BJ (cell line): ENCODE measurements at regions not wholly inside any gene's neighbourhood (a gene's known extent, or its start where the extent isn't known, plus 50 kb on each side); places are given as distances from the start of the nearest gene placed in this dataset.

Experiments used
- CTCF ChIA-PET: fragments of 350-600 bp; formaldehyde crosslinking; extraction: SDS; loops from one replicate; lab custom pipeline; 2021; ENCODE audit warnings: antibody characterized with exemption, inconsistent platforms; lab: Yijun Ruan, JAX
- POLR2A ChIA-PET: fragments of 300-600 bp; sonication (Branson Sonifier 250); formaldehyde crosslinking; extraction: SDS; loops from one replicate; lab custom pipeline; 2021; ENCODE audit warnings: antibody characterized with exemption; lab: Charles Lee
- DNase-seq: peaks from one replicate; pipeline ENCODE4 v3.0.0-alpha.2; 2011; ENCODE audit warnings: low read depth
- H3K27me3 ChIP-seq: 2 replicates; pipeline ENCODE4 v1.6.0; 2011; ENCODE audit warnings: low read length; ENCODE audit not compliant: control insufficient read depth, insufficient read depth
- H3K36me3 ChIP-seq: 2 replicates; pipeline ENCODE4 v1.5.1; 2011; ENCODE audit warnings: low read length; ENCODE audit not compliant: control insufficient read depth, insufficient read depth
- H3K4me3 ChIP-seq: 2 replicates; pipeline ENCODE4 v1.5.1; 2011; ENCODE audit warnings: low read depth, mild to moderate bottlenecking, control low read depth, low read length
- CTCF ChIP-seq: IDR thresholded peaks from 2 replicates; pipeline ENCODE4 v1.5.1; 2011; ENCODE audit warnings: low read depth, mild to moderate bottlenecking, control low read depth, inconsistent platforms, low read length, moderate library complexity; ENCODE audit not compliant: insufficient read depth

DNA sequence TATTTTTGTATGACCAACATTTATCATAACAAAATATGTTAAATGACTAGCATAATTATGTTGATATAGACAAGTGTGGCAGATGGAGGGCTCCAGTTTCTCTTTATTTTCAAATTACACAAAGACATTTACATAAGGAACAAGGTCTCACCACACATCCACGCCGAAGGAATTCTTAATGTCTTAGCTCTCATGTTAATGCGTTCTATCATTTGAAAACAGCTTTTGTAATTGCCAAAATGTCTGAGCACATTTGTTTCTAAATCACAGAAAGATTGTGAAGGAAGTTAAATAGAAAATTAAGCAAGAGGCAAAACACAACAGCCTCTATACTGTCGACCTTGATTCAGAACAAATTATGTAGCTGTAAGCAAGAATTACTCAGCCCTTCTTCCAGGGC, 223.0 kb upstream of the NR5A2 start:
- TF ChIP-seq CTCF = no peak
- no peaks in the 10 kb centered on the region; the same call in 1 of the 2 replicates for H3K27me3 ChIP-seq
- no peak for DNase-seq
- ChIA-PET POLR2A (no interaction called here), CTCF (no interaction called here)
- no peaks in the 10 kb centered on the region for H3K36me3 ChIP-seq
- H3K4me3 ChIP-seq = no peak overlapping the region

- no peak for DNase-seq
- no peaks in the 10 kb centered on the region; the same call in 1 of the 2 replicates for H3K27me3 ChIP-seq
- no peaks in the 10 kb centered on the region for H3K36me3 ChIP-seq
- no peak for TF ChIP-seq CTCF
- CTCF ChIA-PET = no interaction called here
- POLR2A ChIA-PET = no interaction called here
- H3K4me3 ChIP-seq = no peak overlapping the region
Measured at GRCh38 chr1:199808110-199808870, 219.2 kb upstream of the NR5A2 start.

- Histone ChIP-seq H3K4me3 (no peak overlapping the region), H3K27me3 (no peaks in the 10 kb centered on the region), H3K36me3 (no peaks in the 10 kb centered on the region)
- no peak for DNase-seq
- ChIA-PET POLR2A (no interaction called here), CTCF (interaction anchor here (0.6 kb wide), 1 partner anchor 22 kb away, joined by 3 read pairs; no protein-coding TSS in a partner anchor)
- TF ChIP-seq CTCF = no peak
Measured at GRCh38 chr1:199809311-199809710, 218.2 kb upstream of the NR5A2 start.

DNA sequence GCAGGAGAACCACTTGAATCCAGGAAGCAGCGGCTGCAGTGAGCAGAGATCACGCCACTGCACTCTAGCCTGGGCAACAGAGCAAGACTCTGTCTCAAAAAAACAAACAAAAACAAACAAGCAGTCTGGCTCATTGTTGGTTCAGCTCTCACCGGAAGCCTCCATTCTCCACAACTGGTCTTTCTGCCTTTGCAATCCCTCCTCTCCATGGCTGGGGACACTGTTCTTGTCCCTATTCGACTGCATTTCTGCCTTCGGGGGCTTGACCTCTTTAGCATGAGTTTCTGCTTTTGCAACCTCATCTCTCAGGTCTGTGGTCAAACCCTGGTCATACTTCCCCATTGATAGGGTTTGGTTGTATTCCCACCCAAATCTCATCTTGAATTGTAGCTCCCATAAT, 216.3 kb upstream of the NR5A2 start:
- Histone ChIP-seq H3K27me3 (no peaks in the 10 kb centered on the region), H3K4me3 (no peak overlapping the region), H3K36me3 (no peaks in the 10 kb centered on the region)
- DNase-seq = no peak
- no peak for TF ChIP-seq CTCF
- POLR2A ChIA-PET = no interaction called here
- CTCF ChIA-PET = no interaction called here

DNA sequence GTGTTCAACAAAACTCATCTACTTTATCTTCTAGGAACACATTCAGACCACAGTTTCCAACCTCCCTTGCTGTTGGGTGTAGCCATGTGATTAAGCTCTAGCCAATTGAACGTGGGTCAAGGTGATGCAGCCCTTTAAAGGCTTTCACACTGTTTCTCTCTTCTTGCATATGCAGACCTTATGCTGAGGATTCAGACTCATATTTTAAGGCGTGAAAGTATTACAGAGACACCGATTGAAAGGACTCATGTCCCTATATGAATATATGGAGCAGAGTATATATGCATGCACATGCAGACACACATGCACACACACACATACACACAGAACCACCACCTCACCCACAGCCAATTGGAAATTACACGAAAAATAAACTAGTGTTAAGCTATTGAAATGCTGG, 214.3 kb upstream of the NR5A2 start:
- CTCF ChIA-PET = no interaction called here
- POLR2A ChIA-PET = no interaction called here
- Histone ChIP-seq H3K4me3 (no peak overlapping the region), H3K27me3 (no peaks in the 10 kb centered on the region), H3K36me3 (no peaks in the 10 kb centered on the region)
- TF ChIP-seq CTCF = no peak
- no peak for DNase-seq
